Adrenal gland (tissue), 5 donors: ENCODE measurements at regions not wholly inside any gene's neighbourhood (a gene's known extent, or its start where the extent isn't known, plus 50 kb on each side); places are given as distances from the start of the nearest gene placed in this dataset.
A peak's percentile ranks its signal among the peaks of the same experiment; 100 is the strongest.

Experiments used
- POLR2A ChIP-seq, 2 donors: fragments of 450-650 bp; IDR thresholded peaks; one replicate each; pipeline ENCODE4 v1.6.1; 2017; ENCODE audit warnings: antibody characterized with exemption in 2 of 2, mild to moderate bottlenecking in 2 of 2, moderate library complexity in 1 of 2
- TF ChIP-seq, protein P1 (sequence below), 6 experiments: fragments of 450-650 bp in 4 of 6; fragments of 200-600 bp in 2 of 6; sonication (generic) in 1 of 6; IDR thresholded peaks; 1 replicate in 5 of 6; 2 replicates in 1 of 6; pipeline versions ENCODE4 v1.5.1 to v1.8.0; 2016 to 2021; ENCODE audit warnings: antibody characterized with exemption in 6 of 6, mild to moderate bottlenecking in 2 of 6, moderate library complexity in 1 of 6
- donor health status: DM: no; HTN: no; CAD: no.

DNA sequence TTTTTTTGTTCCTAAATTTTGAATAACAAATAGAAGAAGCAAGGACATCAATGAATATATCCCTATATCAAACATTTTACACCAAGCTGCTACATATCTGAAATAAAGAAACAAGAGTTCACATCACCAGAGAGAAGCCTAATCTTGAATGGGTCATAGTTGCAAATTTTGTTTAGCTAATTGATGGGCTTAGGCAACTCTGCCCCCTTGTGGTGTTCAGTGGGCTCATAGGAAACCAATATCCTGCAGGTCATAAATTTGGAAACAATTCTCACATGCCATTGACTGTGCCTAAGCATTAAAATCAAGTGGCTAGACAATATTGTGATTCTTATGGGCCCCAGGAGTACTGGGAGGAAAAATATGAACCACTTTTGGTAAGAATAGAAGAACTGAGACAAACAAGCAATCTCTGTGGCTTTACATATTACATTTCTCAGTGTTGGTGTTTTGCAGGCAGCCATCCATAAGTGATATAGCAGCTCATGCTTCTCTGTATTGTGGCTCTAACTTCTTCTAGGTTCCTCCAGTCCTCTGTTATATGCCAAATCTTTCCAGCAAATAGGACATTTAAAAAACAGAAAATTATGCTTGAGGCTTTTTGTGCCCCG lies 1262.8 kb upstream of the PRMT6 start:
- TF ChIP-seq, protein P1, sequence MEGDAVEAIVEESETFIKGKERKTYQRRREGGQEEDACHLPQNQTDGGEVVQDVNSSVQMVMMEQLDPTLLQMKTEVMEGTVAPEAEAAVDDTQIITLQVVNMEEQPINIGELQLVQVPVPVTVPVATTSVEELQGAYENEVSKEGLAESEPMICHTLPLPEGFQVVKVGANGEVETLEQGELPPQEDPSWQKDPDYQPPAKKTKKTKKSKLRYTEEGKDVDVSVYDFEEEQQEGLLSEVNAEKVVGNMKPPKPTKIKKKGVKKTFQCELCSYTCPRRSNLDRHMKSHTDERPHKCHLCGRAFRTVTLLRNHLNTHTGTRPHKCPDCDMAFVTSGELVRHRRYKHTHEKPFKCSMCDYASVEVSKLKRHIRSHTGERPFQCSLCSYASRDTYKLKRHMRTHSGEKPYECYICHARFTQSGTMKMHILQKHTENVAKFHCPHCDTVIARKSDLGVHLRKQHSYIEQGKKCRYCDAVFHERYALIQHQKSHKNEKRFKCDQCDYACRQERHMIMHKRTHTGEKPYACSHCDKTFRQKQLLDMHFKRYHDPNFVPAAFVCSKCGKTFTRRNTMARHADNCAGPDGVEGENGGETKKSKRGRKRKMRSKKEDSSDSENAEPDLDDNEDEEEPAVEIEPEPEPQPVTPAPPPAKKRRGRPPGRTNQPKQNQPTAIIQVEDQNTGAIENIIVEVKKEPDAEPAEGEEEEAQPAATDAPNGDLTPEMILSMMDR (IDR thresholded peaks at IDR 0.05), result peak in 5 of 6 experiments; percentile 28 to 51 (median 38)
- TF ChIP-seq POLR2A (IDR thresholded peaks at IDR 0.05), result no peak
